ENCODE measurements at regions not wholly inside any gene's neighbourhood (a gene's known extent, or its start where the extent isn't known, plus 50 kb on each side); places are given as distances from the start of the nearest gene placed in this dataset.

DNA sequence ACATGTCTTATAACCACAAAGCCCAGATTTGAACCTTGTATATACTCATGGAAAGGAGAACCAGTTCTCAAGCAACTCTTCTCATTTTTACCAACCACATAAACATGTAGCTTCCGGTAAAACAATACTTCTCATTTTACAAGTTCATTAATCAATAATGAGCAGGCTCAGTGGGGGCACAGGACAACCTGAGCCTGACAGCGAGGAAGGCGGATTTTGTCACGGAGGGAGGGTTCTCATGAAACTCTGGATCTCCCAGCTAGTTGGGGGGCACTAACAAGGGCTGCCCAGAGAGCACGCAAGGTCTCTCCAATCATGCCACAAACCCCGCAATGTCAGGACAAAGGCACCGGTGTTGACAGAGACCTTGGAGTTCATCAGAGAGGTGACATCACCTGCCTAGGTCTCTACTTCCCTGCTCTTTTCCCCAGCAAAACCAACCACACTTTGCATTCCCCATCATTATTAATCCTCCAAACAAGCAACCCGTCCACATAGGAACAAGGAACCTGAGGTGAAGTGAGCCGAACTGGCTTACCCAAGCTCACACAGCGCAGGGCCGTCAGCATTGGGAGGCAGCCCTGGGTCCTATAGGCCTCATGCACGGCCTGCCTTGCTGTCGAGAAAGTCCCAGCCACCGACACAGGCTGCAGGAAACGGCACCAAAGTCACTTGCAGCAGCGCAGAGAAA lies 192.1 kb upstream of the KLF14 start:
- TF ChIP-seq, protein P1, sequence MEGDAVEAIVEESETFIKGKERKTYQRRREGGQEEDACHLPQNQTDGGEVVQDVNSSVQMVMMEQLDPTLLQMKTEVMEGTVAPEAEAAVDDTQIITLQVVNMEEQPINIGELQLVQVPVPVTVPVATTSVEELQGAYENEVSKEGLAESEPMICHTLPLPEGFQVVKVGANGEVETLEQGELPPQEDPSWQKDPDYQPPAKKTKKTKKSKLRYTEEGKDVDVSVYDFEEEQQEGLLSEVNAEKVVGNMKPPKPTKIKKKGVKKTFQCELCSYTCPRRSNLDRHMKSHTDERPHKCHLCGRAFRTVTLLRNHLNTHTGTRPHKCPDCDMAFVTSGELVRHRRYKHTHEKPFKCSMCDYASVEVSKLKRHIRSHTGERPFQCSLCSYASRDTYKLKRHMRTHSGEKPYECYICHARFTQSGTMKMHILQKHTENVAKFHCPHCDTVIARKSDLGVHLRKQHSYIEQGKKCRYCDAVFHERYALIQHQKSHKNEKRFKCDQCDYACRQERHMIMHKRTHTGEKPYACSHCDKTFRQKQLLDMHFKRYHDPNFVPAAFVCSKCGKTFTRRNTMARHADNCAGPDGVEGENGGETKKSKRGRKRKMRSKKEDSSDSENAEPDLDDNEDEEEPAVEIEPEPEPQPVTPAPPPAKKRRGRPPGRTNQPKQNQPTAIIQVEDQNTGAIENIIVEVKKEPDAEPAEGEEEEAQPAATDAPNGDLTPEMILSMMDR (IDR thresholded peaks at IDR 0.05), result no peak
- no peak for TF ChIP-seq POLR2A (IDR thresholded peaks at IDR 0.05)

Data from testis (tissue), 2 donors.